H4 (cell line): ENCODE measurements at regions not wholly inside any gene's neighbourhood (a gene's known extent, or its start where the extent isn't known, plus 50 kb on each side); places are given as distances from the start of the nearest gene placed in this dataset.
"Not testable (repeated sequence)": the region's sequence is repeated elsewhere in the genome, so short reads cannot be mapped to it uniquely, and the experiment has no call there.

ENCODE experiments used
- DNase-seq: peaks from one replicate; pipeline ENCODE4 v3.0.0-alpha.2; 2015; ENCODE audit warnings: low spot score

GRCh38 chr7:153193144-153193595 is 433.6 kb downstream of the ACTR3B start:
- no peak for DNase-seq

GRCh38 chr7:153217032-153217431 is 457.5 kb downstream of the ACTR3B start:
- DNase-seq, result no peak

GRCh38 chr7:153224890-153225289 is 465.3 kb downstream of the ACTR3B start:
- DNase-seq, result no peak

DNA sequence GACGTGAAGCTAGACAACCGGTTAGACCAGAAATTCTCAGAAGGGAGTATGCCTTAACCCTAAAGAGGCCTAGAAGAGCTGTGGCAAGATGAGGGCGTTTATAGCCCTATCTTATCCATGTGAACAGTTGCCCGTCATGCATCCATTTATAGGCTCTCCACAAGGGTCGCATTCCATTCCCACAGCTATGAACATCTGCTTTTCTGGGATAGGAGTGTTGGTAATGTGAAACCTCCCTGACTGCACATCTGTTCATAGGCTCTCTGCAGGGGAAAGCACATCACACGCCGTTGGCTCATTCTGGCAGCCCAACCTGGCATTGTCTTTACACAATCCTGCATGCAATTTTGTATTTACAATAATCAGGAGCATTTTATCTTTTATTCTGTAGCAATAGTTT is 485.6 kb downstream of the ACTR3B start:
- DNase-seq, result not testable (repeated sequence)

DNA sequence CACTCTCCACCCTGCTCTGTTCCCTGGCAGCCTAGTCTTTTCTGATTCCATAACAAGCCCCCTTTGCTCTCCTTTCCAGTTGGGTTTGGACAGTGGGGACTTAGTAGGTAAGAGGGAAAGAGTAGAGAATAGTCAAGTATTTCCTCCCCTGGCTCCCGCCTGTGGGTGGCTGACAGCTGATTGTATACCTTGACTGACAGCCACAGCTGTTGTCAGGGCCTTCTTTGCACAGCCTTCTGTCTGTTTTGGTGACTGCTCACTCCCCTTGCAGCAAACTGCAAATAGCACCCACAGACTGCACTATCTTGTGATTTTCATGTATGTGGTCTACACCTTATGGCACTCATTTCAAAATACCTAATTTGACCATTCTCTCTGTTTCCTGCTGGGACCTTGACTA is 486.3 kb downstream of the ACTR3B start:
- no peak for DNase-seq

DNA sequence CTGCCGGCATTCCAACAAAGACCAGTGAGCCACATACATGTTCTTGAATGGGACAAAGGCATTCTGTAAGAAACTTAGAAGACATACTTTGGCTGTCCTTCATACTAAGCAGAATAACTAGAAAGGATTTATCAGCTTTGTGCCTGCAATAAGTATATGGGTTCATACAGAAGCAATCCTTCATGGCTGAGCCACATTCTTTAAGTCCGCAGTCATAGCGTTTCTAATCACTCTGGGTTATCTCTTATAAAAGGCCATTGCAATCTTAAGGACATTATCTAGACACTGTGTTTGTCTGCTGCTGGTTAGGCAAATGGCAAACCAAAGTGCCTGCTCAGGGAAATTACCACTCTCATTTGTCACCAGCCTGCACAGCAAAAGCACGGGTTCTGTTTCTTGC is 488.4 kb downstream of the ACTR3B start:
- no peak for DNase-seq

GRCh38 chr7:153258686-153259085 is 499.1 kb downstream of the ACTR3B start:
- DNase-seq, result no peak

DNA sequence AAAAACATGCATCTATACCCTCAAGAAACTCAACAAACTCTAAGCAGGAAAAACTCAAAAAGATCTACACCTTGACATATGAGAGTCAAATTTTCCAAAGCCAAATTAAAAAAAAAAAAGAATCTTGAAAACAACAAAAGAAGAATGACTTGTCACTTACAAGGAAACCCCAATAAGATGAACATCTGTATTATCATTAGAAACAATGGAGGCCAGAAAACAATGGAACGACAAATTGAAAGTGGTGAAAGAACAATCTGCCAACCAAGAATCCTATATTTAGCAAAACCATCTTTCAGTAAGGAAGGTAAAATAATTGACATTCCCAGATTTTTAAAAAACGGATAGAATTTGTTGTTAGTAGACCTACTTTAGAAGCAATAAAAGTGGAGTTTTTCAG is 516.8 kb downstream of the ACTR3B start:
- DNase-seq, result no peak

DNA sequence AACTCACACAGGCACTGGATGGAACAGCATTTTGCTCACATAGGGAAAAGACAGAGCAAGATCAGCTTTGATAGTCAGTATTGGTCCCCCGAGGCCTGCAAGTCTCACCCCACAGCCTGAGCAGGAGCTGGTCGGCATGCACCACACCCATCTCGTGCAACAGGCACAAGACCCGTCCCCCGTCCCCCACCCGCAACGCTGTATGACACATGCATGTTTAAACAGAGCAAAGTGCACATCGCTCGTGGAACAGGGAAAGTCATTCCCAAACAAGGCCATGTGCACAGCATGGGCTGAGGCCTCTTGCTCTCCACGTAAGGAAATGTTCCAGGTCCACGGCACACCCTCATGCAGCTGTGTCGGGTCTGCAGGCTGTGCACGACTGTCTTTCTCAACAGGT is 527.2 kb downstream of the ACTR3B start:
- no peak for DNase-seq

GRCh38 chr7:153290066-153290465 is 530.5 kb downstream of the ACTR3B start:
- DNase-seq, result no peak

GRCh38 chr7:153297141-153297540 is 537.6 kb downstream of the ACTR3B start:
- DNase-seq, result no peak

GRCh38 chr7:153301936-153302335 is 542.4 kb downstream of the ACTR3B start:
- DNase-seq, result no peak

DNA sequence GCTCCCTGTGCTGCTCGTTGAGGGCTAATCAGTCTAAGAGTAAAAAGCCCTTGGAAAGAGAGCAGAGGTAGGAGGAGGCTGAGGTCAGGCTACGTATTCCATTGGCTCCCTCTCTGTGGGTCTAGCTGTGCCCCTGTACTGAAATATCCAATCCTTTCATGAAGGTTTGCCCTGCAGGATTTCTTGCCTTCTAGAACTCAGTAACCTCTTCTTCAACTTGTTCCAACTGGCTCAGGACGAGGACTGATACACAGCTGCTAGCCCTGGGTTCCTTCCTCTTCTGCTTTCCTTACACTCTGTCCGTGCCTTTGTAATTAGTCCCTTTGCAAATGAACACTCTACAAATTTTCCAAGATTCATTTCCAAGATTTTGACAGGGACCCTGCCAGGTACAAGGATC is 560.5 kb downstream of the ACTR3B start:
- DNase-seq, result no peak

DNA sequence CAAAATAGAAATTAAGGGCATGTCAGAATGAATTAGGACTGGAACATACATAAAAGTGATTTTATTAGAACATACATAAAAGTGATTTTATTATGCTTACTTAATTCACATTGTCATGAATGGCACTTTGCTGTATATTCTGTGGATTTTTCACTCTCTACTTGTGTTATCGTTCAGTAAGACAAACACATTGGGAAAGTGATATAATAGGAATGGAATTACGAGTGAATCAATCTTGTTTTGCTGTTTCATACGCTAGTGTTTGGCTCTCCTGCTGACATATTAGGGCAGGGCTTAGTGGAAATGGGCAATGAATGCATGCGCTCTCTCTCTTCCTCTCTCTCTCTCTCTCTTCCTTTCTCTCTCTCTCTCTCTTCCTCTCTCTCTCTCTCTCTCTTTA is 561.1 kb downstream of the ACTR3B start:
- no peak for DNase-seq

- DNase-seq, result no peak
Measured at GRCh38 chr7:153322991-153323390, 563.4 kb downstream of the ACTR3B start.

- DNase-seq, result no peak
Measured at GRCh38 chr7:153324094-153324493, 564.5 kb downstream of the ACTR3B start.

- DNase-seq, result no peak
Measured at GRCh38 chr7:153327683-153328082, 568.1 kb downstream of the ACTR3B start.

- no peak for DNase-seq
Measured at GRCh38 chr7:153331427-153331826, 571.9 kb downstream of the ACTR3B start.

DNA sequence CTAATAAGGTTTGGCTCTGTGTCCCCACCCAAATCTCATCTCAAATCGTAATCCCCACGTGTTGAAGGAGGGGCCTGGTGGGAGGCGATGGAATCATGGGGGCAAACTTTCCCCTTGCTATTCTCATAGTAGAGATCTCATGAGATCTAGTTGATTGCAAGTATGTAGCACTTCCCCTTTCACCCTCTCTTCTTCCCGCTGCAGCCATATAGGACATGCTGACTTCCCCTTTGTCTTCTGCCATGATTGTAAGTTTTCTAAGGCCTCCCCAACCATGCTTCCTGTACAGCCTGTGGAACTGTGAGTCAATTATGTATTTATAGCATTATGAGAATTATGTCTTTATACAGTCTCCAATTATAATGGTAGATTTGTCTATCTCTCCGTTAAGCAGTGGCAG is 594.5 kb downstream of the ACTR3B start:
- DNase-seq, result no peak

DNA sequence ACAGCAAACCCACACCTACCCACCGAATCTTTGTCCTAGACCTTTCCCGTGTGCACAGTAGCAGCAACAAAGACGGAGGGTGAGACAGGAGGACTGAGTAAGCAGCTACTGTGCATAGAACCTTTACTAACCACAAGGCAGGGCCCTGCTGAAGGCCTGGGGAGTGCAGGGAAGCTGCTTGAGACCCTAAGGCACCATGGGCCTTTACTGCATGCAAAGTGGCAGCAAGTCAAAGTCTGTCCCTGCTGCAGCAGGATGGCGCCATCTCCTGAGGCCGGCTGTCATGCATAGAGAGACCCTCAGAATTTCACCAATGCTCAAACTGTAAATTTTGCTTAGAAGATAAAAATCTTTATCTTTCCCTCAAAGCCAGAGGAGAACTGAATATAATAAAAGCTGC is 610.5 kb downstream of the ACTR3B start:
- no peak for DNase-seq

DNA sequence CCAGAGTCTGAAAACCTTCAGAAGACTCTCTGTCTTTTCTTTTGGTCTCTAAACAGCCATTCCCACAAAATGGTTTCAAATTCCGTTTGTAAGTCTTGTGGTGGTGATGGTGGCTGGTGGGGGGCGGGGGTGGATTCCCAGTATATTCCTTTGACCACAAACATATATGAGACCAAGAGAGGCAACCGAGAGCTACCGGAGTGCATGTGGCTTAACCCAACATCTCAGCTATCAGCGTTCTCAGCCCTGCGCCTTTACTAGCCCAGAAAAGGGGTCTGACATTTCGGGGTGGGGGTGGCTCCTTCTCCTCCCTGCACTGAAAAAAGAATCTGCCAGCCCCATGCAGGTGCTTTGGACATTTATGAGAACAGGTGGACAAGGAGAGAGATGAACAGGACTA is 621.1 kb downstream of the ACTR3B start:
- no peak for DNase-seq

- DNase-seq, result no peak
Measured at GRCh38 chr7:153381275-153382040, 621.9 kb downstream of the ACTR3B start.

DNA sequence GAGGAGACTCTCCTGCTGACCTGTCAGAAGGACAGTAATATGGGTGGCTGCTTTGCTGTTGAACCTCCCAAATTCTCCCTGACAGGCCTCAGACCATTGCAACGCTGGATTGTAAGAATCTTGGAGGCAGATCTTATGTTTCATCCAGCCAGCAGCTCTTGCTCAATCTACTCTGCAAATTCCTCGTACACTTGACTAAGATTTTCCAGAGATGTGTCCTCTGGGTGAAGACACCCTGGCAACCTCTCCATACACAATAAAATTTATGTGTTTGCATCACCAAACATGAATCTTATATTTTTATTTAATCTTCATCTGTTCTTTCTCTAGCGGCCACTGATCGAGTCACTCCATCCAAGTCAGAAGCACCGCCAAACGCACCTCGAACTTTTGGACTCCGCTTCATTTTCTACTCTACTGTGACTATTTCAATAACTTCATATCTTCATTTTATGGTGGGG is 623.1 kb downstream of the ACTR3B start:
- DNase-seq, result no peak

DNA sequence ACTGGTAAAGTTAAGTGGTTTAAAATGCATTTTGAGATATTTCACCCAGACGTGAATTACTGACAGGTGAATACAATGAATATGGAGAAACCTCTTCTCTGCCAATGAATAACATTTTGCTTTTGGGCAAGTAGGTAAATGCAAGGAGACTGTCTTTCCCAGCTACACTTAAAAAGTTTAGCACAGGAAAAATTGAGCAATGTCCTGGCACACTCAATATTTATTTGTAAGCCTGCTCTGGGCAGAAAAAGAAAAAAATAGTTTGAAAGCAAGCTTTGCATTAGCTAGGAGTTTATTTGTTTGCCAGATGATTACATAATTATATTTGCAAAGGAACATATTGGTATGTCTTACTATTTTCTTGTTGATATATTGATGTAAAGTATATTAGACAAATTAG is 624.2 kb downstream of the ACTR3B start:
- DNase-seq, result no peak
